IMR-90 (cell line): ENCODE measurements at regions not wholly inside any gene's neighbourhood (a gene's known extent, or its start where the extent isn't known, plus 50 kb on each side); places are given as distances from the start of the nearest gene placed in this dataset.
A peak's percentile ranks its signal among the peaks of the same experiment; 100 is the strongest.

Source experiments
- ATAC-seq: fragments of 200-7000 bp; cut with Tn5 transposase; 2 replicates; pipeline ENCODE4 v1.9.1; 2020; ENCODE audit warnings: low read depth, mild to moderate bottlenecking, moderate library complexity
- BruUV-seq: library from RNA; stranded (reverse); fragments of 400-500 nt; replicated peaks from 2 replicates; lab custom pipeline; 2021; lab: Mats Ljungman, UMichigan
- CTCF ChIA-PET: fragments of 300-600 bp; formaldehyde crosslinking; extraction: SDS; loops from one replicate; lab custom pipeline; 2021; ENCODE audit warnings: antibody characterized with exemption; lab: Yijun Ruan, JAX
- POLR2A ChIA-PET: fragments of 300-600 bp; sonication (Branson Sonifier 250); formaldehyde crosslinking; loops from one replicate; lab custom pipeline; 2022; ENCODE audit warnings: antibody characterized with exemption; ENCODE audit not compliant: unreplicated experiment; lab: Charles Lee
- DNase-seq: peaks from one replicate; pipeline ENCODE4 v3.0.0; 2013
- H2AFZ ChIP-seq: replicated peaks from 2 replicates; pipeline ENCODE3; 2013; ENCODE audit warnings: low read length, mild to moderate bottlenecking; ENCODE audit not compliant: poor library complexity
- H2AK5ac ChIP-seq: 2 replicates; pipeline ENCODE4 v1.6.1; 2013; ENCODE audit warnings: low read depth, low read length, inconsistent platforms
- H2AK9ac ChIP-seq: replicated peaks from 2 replicates; pipeline ENCODE3; 2013; ENCODE audit warnings: mild to moderate bottlenecking, low read depth, low read length, moderate library complexity; ENCODE audit not compliant: poor library complexity
- H2BK120ac ChIP-seq: 2 replicates; pipeline ENCODE4 v1.6.1; 2013; ENCODE audit warnings: low read depth, low read length, inconsistent platforms
- H2BK15ac ChIP-seq: 3 replicates; pipeline ENCODE4 v1.6.1; 2013; ENCODE audit warnings: low read depth, low read length, inconsistent platforms
- H2BK20ac ChIP-seq: 2 replicates; pipeline ENCODE4 v1.6.1; 2013; ENCODE audit warnings: low read depth, mild to moderate bottlenecking, inconsistent platforms, low read length, moderate library complexity
- H2BK5ac ChIP-seq: 2 replicates; pipeline ENCODE4 v1.6.1; 2013; ENCODE audit warnings: mild to moderate bottlenecking, low read depth, low read length, inconsistent platforms; ENCODE audit not compliant: poor library complexity, severe bottlenecking
- H3K14ac ChIP-seq: replicated peaks from 2 replicates; pipeline ENCODE4 v1.6.1; 2013; ENCODE audit warnings: low read depth, low read length, inconsistent platforms
- H3K18ac ChIP-seq: 2 replicates; pipeline ENCODE4 v1.6.1; 2013; ENCODE audit warnings: low read depth, low read length, control low read depth
- H3K23ac ChIP-seq: 2 replicates; pipeline ENCODE4 v1.6.1; 2013; ENCODE audit warnings: low read depth, low read length, inconsistent platforms
- H3K27ac ChIP-seq: 2 replicates; pipeline ENCODE4 v1.5.1; 2013; ENCODE audit warnings: mild to moderate bottlenecking, control low read depth, low read length; ENCODE audit not compliant: insufficient read depth
- H3K27me3 ChIP-seq: 2 replicates; pipeline ENCODE4 v1.6.1; 2013; ENCODE audit warnings: low read length; ENCODE audit not compliant: control insufficient read depth, insufficient read depth
- H3K36me3 ChIP-seq: 2 replicates; pipeline ENCODE4 v1.6.1; 2013; ENCODE audit warnings: low read length, mixed read lengths; ENCODE audit not compliant: control insufficient read depth, insufficient read depth
- H3K4ac ChIP-seq: 2 replicates; pipeline ENCODE4 v1.6.1; 2013; ENCODE audit warnings: low read depth, low read length, inconsistent platforms
- H3K4me1 ChIP-seq: 2 replicates; pipeline ENCODE4 v1.6.1; 2013; ENCODE audit warnings: low read length, mixed read lengths; ENCODE audit not compliant: control insufficient read depth, insufficient read depth
- H3K4me2 ChIP-seq: 2 replicates; pipeline ENCODE4 v1.6.1; 2013; ENCODE audit warnings: low read depth, mild to moderate bottlenecking, control low read depth, low read length, moderate library complexity
- H3K4me3 ChIP-seq: 2 replicates; pipeline ENCODE4 v1.5.1; 2013; ENCODE audit warnings: low read depth, mild to moderate bottlenecking, control low read depth, low read length, moderate library complexity; ENCODE audit not compliant: insufficient read depth
- H3K56ac ChIP-seq: 2 replicates; pipeline ENCODE4 v1.6.1; 2013; ENCODE audit warnings: low read length, inconsistent platforms; ENCODE audit not compliant: insufficient read depth; ENCODE audit errors: extremely low read depth
- H3K79me1 ChIP-seq, 2 experiments: 2 replicates each; pipeline ENCODE4 v1.6.1; 2013; ENCODE audit warnings: low read length in 2 of 2, inconsistent platforms in 1 of 2, low read depth in 1 of 2
- H3K9ac ChIP-seq: 2 replicates; pipeline ENCODE4 v1.6.1; 2013; ENCODE audit warnings: low read depth, low read length, control low read depth
- H3K9me1 ChIP-seq: 2 replicates; pipeline ENCODE4 v1.6.1; 2013; ENCODE audit warnings: low read length, inconsistent platforms; ENCODE audit not compliant: insufficient read depth
- H3K9me3 ChIP-seq: 2 replicates; pipeline ENCODE4 v1.6.1; 2013; ENCODE audit warnings: low read length; ENCODE audit not compliant: control insufficient read depth, insufficient read depth
- H4K20me1 ChIP-seq: 2 replicates; pipeline ENCODE4 v1.6.1; 2013; ENCODE audit warnings: low read length, inconsistent platforms; ENCODE audit not compliant: insufficient read depth
- H4K5ac ChIP-seq: 2 replicates; pipeline ENCODE4 v1.6.1; 2013; ENCODE audit warnings: mild to moderate bottlenecking, low read depth, low read length, control low read depth
- H4K8ac ChIP-seq, 2 experiments: 2 replicates each; pipeline ENCODE4 v1.6.1; 2013; ENCODE audit warnings: low read depth in 2 of 2, low read length in 2 of 2, control low read depth in 1 of 2, inconsistent platforms in 1 of 2
- H4K91ac ChIP-seq: 2 replicates; pipeline ENCODE4 v1.6.1; 2013; ENCODE audit warnings: low read depth, low read length, inconsistent platforms; ENCODE audit not compliant: insufficient read depth
- CEBPB ChIP-seq: IDR thresholded peaks from 2 replicates; pipeline ENCODE4 v1.6.1; 2012; ENCODE audit warnings: low read depth, low read length, improper control_type of control experiment
- MAZ ChIP-seq: IDR thresholded peaks from 2 replicates; pipeline ENCODE4 v1.6.1; 2012; ENCODE audit warnings: low read depth, mild to moderate bottlenecking, low read length, improper control_type of control experiment, moderate library complexity, borderline replicate concordance
- WGBS, 2 experiments: methylation state at CpG; one replicate each; pipeline versions ENCODE4 v1.1.5 to v1.1.7; 2013; ENCODE audit warnings: missing lambda C conversion rate in 2 of 2; ENCODE audit not compliant: insufficient read length in 1 of 2; ENCODE audit errors: extremely low coverage in 2 of 2; 5-methylcytosine and 5-hydroxymethylcytosine counted together
- dilution Hi-C: fragments of 300-500 bp; cut with HindIII; formaldehyde crosslinking; loops from one replicate; pipeline ENCODE4 v1.14.3; 2018; ENCODE audit warnings: low sequenced_read_pairs; ENCODE audit not compliant: unreplicated experiment
- in situ Hi-C: fragments of 300-500 bp; cut with MboI; formaldehyde crosslinking; loops from 3 replicates; pipeline ENCODE4 v1.14.3; 2019; ENCODE audit warnings: low sequenced_read_pairs, inconsistent platforms, mixed read lengths
- intact Hi-C: fragments of 100-400 bp; cut with micrococcal nuclease; formaldehyde crosslinking; loops from 2 replicates; pipeline ENCODE4 v1.10.0; 2022

DNA sequence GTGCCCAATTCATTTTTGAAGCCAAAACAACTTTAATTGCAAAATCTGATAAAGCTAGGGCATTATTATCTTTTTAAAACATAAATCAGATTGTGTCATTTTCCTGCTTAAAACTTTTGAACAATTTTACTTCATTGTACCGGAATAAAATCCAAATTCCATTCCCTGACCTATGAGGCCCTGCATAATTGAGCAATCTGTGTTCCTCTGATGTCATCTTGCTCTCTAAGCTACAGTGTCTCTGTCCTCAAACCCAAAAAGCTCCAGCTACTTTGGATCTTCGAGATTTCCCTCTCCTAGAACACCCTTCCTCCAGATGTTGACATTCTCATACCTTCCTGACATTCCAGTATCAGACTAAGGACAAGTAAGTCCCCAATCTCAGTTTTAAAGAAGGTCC lies 395.9 kb downstream of the LRATD1 start:
- DNase-seq: peak; percentile 20
- dilution Hi-C loops: no loop called here
- H3K9me3 ChIP-seq: no peaks in the 10 kb centered on the region
- no peak overlapping the region for H3K4me2 ChIP-seq
- in situ Hi-C loops: loop anchor here (25.0 kb wide), 1 partner anchor 559 kb away; the partner anchor contains the start of gene DDX1
- no peak overlapping the region for H3K9ac ChIP-seq
- no peak overlapping the region for H2BK120ac ChIP-seq
- no peaks in the 10 kb centered on the region for H3K4me1 ChIP-seq
- H4K20me1 ChIP-seq: no peaks in the 10 kb centered on the region
- ATAC-seq: no peak
- H3K27ac ChIP-seq: no peak overlapping the region
- H4K5ac ChIP-seq: no peak overlapping the region
- no peak overlapping the region for H4K91ac ChIP-seq
- no peak overlapping the region for H3K14ac ChIP-seq
- no TSS peak for BruUV-seq
- H3K4me3 ChIP-seq: no peak overlapping the region
- H2AK5ac ChIP-seq: no peak overlapping the region
- H3K18ac ChIP-seq: no peak overlapping the region
- no peak overlapping the region for H3K23ac ChIP-seq
- no peak overlapping the region for H3K4ac ChIP-seq
- no peak overlapping the region for H3K56ac ChIP-seq
- no peak overlapping the region for H2BK20ac ChIP-seq
- H2BK5ac ChIP-seq: no peak overlapping the region
- CTCF ChIA-PET: no interaction called here
- H3K79me1 ChIP-seq: no peaks in the 10 kb centered on the region
- H3K36me3 ChIP-seq: no peaks in the 10 kb centered on the region
- no peak overlapping the region for H2AFZ ChIP-seq
- no peaks in the 10 kb centered on the region; the same call in 1 of the 2 replicates for H3K27me3 ChIP-seq
- H3K9me1 ChIP-seq: no peaks in the 10 kb centered on the region
- peak; percentile 59; the same call in 1 of the 2 replicates for TF ChIP-seq CEBPB
- TF ChIP-seq MAZ: no peak
- no peak overlapping the region for H2BK15ac ChIP-seq
- POLR2A ChIA-PET: no interaction called here
- no peak overlapping the region for H4K8ac ChIP-seq
- intact Hi-C loops: no loop called here
- no peak overlapping the region for H2AK9ac ChIP-seq
- WGBS, 2 experiments: 33% methylated on average over 2 of the region's 2 CpGs; no CpG with 5 or more reads in 1 of the 2 experiments
